GM18861 (cell line): ENCODE measurements at regions not wholly inside any gene's neighbourhood (a gene's known extent, or its start where the extent isn't known, plus 50 kb on each side); places are given as distances from the start of the nearest gene placed in this dataset.

Source experiments
- ATAC-seq: cut with Tn5 transposase; IDR thresholded peaks from one replicate; pipeline ENCODE4 v1.9.1; 2021; ENCODE audit not compliant: unreplicated experiment

DNA sequence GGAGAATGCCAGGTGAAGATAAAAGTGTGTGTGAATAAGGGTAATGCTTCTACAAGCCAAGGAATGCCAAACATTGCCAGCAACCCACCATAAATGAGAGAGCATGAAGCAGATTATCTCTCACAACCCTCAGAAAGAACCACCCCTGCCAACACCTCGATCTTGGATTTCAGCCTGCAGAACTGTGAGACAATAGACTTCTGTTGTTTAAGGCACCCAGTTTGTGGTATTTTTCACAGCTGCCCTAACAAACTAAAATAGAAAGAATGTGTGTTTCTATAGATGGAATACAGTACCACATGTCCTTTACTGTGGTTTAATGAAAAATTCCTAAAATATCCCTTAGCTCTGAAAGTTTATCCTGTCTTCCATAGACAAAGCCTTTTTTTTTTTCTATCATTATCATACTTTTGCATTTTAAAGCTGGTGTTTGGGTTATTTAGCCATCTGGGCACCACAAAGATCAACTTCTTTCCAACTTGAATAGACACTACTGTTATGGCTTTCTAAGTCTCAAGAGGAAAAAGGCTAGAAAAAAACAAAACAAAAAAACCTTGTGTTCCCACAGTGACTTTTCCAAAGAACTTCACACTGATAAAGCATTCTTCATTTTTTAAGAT is 505.6 kb downstream of the KCTD12 start:
- ATAC-seq: no peak

DNA sequence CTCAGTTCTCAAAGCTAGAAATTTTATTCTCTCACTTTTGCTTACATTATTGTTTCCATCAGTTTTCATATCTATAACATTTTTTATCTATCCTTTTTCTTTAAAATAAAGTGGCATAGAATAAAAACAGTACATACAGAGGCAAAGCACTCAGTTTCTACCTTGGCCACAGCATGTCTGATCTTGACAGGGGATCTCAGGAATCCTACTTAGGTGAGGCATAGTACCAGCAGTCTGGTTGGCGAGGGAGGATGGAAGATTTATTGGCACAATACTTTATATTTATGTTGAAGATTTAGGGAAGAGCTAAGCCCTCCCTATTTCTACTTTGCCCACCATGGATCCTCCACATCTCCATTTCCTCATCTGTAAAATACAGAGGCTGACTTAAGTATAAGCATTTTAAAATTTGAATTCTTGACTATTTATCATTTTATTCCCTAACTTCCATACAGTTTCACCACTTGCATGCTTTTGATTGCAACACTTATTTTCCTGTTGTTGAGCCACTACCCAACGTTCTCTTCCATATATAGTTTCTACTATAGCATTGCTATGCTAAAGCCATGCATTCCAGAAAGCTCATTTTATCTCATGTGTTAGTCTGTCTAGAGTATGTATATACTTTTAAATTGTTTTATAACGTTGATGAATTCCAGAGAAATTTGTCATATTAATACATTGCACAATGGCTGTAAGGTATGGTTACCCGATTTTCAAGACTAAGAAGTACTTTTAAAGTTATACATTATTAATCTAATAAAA is 506.7 kb downstream of the KCTD12 start:
- ATAC-seq: no peak

DNA sequence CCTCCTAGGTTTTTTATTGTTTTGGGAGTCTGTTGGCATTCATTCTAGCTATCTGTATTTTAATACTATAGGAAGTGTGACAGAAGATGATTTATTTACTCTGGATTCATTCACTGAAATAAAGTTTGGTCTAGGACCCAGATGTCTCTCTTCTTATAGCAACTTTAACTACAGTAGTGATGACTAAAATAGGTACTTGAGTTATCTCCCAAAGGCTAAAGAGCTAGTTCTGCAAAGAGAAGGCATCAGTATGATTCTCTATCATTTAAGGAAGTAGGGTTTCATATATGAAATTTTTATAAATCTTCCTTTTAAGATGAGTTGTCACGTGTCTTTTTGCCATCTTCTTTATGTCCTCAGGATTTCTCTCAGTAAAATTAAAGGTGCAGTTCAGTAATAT is 507.4 kb downstream of the KCTD12 start:
- ATAC-seq: no peak

DNA sequence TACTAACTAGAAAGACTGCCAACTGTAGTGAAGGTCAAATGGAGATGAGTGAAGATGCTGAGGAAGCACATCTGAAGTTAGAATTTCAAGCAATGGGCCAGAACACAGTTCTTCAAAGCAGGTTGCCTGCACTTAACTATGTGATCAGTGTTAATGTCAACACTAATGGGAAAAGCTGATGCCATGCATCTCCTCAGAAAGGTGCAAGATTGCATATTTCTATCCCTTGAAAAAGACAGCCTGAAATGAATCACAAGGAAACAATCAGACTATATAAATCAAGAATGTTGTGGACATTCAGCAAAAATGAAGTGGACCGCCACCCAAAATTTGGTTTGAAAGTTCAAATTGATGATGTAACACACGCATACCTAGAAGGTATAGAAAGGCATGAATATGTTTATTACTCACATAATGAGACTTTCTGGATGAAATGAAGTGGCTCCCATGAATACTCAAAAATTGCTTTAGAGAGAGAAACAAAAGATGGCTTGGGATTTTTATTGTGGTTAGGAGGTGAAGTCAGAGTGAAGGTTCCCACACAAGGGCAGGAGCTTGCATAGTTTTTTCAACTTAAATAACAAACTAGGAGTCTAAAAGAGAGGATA is 522.4 kb downstream of the KCTD12 start:
- no peak for ATAC-seq

DNA sequence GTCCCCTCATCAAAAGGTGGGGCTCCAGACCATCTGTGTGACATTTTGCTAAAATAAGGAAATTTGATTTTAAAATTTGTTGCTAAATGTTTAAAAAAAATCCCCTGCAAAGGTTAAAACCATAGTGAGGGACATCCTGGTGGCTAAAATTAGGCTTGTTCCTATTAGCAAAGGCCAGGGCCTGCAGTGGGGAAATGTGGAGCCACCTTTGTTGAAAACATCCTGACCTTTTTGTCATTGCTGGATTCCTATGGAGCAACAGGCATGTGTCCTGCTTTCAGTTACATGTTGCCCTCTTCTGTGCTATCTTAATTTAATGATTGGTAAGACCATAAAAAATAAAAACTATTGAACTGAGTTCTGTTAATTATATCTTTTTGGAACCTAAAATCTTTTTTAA is 524.3 kb downstream of the KCTD12 start:
- ATAC-seq: no peak

DNA sequence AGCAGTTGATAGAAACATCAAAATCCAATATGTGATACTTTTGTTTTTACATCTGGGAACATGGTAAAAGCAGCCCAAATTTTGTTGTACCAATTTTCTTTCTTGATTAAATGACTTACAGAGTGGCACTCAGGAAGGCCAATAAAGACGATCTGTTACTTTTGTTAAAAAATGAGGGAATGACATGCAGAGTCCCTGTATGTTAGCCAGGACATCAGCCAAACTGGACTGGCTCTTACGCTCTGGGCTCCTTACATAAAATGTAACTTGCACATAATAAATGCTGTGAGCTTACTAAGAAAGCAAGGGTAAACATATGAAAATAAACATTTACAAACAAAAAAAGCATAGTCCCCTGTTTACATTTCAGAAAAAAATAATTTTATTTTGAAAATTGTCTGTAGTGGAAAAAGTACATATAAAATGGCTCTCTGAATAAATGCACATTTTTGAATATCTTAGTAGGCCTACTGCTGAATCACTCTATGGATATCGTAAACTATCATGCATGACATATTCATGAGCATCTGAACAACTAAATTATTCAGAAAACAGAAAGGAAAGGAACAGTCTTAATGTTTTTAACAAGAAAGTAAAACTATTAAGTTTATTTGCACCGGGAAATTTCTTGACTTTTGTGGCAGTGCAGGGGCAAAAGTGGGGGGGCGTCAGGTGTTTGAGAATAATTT is 534.5 kb downstream of the KCTD12 start:
- ATAC-seq: no peak

DNA sequence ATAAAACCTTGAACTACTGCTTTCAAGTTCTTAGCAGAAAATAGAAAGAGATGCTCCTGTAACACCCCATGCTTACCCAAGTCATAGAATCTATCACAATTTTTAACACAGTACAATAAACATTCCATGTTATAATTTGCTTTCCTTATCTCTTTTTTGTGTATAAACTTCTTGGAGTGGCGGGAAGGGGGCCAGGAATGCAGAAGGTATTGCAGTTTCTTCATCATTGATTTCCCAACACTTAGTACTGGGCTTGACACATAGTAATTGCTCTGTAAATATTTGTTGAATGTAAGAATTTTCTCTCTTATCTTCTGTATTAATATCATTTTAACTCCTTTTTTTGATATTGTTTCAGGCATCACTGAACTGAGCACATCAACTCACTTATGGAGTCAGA is 535.8 kb downstream of the KCTD12 start:
- no peak for ATAC-seq

DNA sequence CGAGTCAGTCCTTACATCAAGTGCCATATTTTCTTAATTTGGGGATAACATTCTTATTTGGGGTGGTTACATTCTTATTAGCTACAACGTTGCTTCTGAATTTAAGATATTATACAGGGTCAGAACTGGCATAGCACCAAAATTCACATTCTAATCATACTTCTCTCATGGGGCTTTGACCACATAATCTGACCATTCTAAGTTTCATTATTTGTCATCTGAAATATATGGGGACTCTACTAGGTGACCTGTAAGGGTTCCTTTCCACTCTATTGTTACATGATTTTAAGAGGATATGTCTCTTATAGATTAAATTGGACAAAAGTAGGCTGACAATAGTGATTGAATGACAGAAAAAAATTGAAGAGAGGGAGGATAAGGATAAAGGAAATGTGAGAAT is 536.5 kb downstream of the KCTD12 start:
- ATAC-seq: no peak

DNA sequence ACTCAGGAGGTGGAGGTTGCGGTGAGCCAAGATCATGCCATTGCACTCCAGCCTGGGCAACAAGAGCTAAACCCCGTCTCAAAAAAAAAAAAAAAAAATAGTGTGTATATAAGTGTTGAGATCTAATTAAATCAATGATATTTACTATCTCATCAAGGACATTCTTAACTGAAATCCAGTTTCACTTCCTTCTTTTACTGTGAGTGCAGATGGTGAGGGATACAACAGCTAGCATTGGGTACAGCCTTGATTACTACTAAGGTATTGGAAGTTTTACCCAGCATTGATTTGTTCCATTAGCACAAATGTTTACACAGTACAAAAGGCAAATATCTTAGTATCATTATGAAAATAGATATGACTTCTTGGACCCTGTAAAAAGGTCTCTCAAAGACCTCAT is 546.6 kb downstream of the KCTD12 start:
- no peak for ATAC-seq

DNA sequence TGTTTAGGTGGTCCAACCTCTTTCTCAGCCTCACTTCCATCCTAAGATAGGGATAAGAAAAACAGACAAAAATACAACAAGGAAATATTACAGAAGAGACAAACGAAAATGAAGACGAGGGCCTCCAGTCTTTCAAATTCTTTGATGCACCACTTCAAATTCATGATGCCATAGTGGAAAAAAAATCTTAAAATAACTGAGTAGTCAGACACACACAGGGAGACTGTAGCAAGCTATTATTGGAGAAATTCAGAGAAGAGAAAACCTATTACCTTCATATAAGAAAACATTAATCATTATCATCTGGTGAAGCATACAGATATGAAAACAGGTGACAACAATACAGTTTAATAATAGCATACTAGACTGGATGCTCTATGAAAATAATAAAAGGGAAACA is 548.2 kb downstream of the KCTD12 start:
- no peak for ATAC-seq

DNA sequence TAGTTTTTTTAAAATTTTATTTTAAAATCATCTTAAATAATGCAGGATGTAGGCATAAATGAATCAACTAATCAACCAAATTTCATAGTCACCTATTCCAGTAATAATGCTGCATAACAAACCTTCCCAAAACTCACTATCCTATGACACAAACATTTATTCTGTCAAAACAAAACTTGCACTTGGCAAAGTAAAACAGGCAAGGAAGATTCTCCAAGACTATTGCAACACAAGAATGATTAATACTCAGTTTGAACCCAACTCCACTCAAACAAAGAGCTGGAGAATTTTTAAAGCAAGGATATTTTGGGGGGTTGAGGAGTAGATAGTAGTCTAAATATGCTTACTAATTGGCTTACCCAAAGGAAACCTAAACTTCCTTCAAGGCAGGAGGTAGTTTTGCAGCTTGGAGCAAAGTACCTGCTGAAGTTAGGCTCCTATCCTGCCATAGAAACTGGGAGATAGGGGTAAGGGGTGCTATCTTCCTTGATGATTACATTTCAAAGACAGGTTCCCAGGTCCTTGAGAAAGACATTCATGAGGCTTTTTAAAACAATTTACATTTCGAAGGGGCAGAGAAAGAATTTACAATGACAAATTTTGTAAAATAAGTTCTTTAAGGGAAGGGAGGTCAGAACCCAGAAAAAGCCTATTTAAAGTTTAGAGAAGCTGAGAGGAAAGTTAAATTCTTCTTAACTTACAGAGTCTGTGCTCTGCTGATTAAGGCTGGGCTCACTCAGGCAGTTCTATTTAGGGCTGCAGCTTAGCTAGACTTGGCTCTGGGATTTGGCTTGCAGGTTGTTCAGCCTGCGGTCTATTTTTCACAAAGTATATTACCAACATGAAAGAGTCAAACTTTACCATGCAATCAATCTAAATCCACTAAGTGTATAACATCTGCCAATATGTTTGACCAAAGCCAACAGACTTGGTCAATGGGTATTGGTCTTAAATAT is 549.0 kb downstream of the KCTD12 start:
- no peak for ATAC-seq

DNA sequence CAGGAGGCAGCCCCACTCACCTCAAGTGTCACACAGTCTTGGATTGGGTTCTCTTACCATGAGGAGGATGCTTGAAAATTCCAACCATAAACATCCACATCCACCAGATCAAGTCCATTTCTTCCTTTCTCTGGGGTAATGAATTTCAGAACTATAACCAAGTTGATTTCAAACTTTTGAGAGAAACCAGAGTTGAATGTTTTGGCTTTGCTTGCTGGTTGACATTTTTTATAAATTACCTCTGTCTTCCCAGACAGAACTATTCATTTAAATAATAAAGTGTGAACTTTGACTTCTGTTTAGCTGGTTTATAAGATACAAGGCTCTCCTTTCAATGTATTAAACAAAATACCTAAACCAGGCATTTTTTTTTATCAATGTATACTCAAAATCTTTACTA is 550.7 kb downstream of the KCTD12 start:
- ATAC-seq: no peak

DNA sequence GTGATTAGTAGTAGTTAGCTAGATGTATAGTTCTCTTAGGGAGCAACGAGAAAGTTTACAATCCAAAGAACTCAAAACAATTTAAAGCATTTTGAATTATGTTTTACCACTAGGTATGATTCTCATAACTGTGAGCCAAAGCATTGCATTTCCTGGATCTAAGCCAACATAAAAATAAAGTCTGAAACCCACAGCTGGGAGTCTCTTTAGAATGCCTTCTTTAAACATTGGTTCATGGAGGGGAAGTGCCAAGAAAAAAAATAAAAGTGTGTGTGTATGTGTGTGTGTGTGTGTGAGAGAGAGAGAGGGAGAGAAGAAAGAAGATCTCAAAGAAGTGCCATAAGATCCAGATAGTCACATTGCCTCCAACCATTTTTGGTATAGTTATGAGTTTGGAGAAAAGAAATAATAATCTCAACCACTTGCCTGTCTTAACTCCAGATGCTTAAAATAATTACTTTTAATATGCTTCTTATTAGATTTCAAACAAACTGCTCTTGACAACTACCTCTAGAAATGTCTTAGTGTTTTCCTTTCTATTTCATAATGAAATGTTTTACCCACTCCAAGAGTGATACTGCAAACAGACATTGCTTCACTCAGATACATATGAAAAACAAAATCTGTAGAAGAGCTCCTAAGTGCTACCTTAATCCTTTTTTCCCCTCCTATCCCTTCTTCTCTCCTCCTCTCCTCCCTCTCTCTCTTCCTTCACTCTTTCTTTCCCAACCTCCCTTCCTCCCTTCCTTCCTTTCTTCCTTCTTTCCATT is 554.1 kb downstream of the KCTD12 start:
- ATAC-seq: no peak

DNA sequence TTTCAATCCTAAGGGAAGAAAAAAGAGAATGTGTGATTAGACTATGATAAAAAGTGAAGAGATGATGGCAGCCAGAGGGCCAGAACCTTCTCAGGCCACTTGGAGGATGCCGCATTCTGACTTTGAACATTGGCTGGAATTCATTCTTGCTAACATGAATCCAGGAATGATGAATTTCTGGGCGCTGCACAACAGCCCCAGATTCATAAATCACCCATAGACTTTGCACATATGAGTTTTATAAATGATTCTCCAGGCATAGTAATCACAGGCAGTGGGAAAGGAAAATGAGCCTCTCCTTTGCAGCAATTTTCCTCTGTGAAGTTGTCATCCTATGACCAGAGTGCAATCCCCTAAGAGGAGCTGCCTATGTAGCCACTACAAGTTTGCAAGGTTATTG is 555.4 kb downstream of the KCTD12 start:
- ATAC-seq: no peak

DNA sequence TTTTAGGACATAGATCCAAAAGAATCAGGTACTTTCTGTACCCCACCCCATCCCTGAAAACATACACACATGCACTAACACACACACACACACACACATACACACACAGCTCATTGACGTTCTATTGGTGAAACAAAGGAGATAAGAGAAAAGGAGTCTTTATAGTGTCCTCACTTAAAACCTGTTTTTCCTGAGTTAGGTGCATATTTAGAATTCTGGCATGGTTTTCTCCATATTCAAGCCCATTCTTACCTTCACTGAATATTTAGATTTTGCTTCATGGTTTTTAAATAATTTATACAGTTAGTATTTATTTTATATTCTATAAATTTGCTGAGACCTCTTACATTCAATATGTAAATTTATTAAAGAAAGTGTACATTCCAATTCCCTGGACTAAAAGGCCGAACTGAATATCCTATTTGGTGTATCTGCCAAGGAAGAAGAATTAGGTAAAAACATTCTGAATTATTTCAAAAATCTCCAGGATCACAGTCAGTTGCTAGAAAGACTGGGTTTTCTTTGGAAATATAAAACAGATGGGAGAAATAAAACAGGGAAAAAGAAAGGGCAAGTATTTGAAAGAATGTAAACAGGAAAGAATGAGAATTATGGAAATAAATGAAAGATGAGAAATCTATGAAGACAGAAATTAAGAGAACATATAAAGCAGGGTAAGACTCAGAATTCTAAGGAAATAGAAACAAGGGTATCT is 556.2 kb downstream of the KCTD12 start:
- no peak for ATAC-seq

DNA sequence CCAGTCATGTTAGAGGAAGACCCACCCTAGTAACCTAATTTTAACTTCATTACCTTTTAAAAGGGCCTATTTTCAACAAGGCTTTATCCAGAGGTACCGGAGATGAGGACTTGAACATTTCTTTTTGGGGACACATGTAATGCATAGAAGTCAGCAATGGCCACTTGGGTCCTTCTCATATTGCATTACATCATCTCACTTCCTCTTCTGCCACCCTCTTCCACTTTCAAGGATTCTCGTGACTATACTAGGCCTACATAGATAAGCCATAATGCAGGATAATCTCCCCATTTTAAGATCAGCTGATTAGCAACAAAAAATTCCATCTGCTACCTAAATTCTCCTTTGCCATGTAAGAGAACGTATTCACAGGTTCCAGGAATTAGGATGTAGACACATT is 557.2 kb downstream of the KCTD12 start:
- ATAC-seq: no peak

DNA sequence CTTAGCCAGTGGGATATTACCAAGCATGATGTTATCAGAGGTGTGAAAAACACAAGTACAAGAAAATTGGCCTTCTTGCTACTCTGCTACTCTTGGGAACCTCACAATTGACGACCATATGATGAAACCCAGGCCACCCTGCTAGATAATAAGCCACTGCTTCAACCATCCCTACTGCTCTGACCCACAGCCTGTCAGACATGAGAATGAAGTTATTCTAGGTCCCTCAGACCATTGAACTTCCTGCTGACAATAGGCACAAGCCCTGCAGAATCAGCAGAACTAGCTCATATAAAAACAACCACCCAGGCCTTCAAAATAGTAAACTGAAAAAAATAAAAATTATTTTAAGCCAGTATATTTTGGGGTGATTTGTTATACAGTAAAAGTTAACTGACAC is 559.9 kb downstream of the KCTD12 start:
- ATAC-seq: no peak

DNA sequence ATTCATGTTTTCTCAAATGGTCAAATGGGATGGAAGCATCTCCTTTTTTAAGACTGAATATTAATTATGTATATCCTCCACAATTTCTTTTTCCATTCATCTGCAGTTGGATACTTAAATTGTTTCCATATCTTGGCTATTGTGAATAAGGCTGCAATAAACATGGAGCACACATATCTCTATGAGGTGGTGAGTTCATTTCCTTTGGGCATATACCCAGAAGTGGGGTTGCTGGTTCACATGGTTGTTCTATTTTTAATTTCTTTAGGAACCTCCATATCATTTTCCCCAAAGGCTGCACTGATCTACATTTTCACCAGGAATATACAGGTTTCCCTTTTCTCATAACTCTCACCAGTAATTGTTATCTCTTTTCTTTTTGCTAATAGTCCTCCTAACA is 566.3 kb downstream of the KCTD12 start:
- ATAC-seq: no peak

DNA sequence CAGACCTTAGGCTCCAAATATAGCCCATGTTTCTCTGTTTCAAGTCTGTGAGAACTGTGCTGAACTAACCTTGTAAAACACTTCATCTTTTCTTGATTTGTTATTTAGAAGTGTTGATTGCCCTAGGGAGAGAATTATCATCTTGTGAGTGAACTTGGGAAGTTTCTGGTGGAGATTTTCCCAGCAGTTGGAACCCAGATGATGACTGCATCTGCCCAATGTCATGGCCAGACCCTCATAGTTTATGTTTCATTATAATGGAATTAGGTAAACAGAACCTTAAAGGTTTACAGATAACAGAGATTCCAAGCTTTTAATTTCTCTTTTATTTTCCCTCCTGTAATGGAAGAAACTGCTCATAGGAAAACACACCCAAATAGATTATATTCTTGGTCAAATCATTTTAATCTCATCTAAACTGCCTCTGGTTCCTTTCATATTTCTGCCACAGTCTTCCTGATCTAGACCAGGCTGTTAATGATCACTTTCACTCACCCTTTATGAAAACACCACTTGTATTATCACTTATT is 569.1 kb downstream of the KCTD12 start:
- ATAC-seq: no peak
